MG63 (cell line): ENCODE measurements at regions not wholly inside any gene's neighbourhood (a gene's known extent, or its start where the extent isn't known, plus 50 kb on each side); places are given as distances from the start of the nearest gene placed in this dataset.

ENCODE experiments used
- DNase-seq: peaks from one replicate; pipeline ENCODE4 v3.0.0-alpha.2; 2020
- H3K27me3 ChIP-seq: fragments of 250-450 bp; sonication (Bioruptor Pico); 2 replicates; pipeline ENCODE4 v1.5.1; 2020; ENCODE audit warnings: mild to moderate bottlenecking, moderate library complexity
- H3K36me3 ChIP-seq: fragments of 250-450 bp; sonication (Bioruptor Pico); 2 replicates; pipeline ENCODE4 v1.5.1; 2020; ENCODE audit warnings: mild to moderate bottlenecking, moderate library complexity
- H3K4me3 ChIP-seq: fragments of 250-450 bp; sonication (Bioruptor Pico); 2 replicates; pipeline ENCODE4 v1.5.1; 2020; ENCODE audit warnings: mild to moderate bottlenecking, moderate library complexity
- H3K9me3 ChIP-seq: fragments of 250-450 bp; sonication (Bioruptor Pico); 2 replicates; pipeline ENCODE4 v1.5.1; 2020; ENCODE audit warnings: mild to moderate bottlenecking, moderate library complexity

- no peaks in the 10 kb centered on the region for H3K27me3 ChIP-seq
- no peak overlapping the region for H3K4me3 ChIP-seq
- H3K36me3 ChIP-seq: no peaks in the 10 kb centered on the region
- DNase-seq: no peak
- H3K9me3 ChIP-seq: no peaks in the 10 kb centered on the region
Measured at GRCh38 chr6:22821664-22822320, 252.4 kb downstream of the HDGFL1 start.

GRCh38 chr6:22825210-22825609 is 255.8 kb downstream of the HDGFL1 start:
- no peak for DNase-seq
- Histone ChIP-seq H3K36me3 (no peaks in the 10 kb centered on the region), H3K27me3 (no peaks in the 10 kb centered on the region), H3K9me3 (no peaks in the 10 kb centered on the region), H3K4me3 (no peak overlapping the region)

DNA sequence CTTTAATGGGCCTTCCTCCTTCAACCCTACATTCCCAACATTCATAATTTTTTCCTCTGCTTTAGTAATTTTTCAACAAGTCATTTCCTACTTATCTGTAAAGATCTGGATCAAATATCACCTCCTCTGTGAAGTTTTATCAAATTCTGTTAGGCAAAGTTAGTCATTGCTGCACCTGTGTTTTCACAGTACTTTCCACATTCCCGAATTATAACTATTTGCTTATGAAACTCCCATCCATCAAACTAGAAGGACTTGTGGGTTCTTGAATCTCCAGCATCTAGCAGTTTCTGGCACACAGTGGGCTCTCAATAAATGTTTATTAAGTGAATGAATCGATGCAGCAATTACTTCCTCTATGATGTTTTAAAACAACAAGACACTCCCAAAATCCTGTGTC is 257.6 kb downstream of the HDGFL1 start:
- no peak for DNase-seq
- H3K9me3 ChIP-seq: no peaks in the 10 kb centered on the region
- no peaks in the 10 kb centered on the region for H3K36me3 ChIP-seq
- no peaks in the 10 kb centered on the region for H3K27me3 ChIP-seq
- H3K4me3 ChIP-seq: no peak overlapping the region

DNA sequence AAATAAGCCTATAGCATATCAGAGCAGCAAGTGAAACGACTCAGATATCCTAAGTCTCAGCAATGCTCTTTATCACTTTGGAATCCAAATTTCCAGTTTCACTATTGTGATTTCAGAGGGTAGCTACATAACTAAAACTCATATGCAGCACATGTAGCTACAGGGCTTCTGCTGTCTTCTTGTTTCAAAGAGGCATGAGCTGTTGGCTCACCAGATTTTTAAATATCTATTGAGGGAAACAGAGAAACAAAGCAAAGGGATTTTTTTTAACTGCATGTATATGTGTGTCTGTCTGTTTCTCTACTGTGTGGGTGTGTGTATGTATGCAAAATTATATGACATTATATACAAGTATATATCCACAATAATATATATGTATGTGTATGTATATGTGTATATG is 258.4 kb downstream of the HDGFL1 start:
- no peaks in the 10 kb centered on the region for H3K36me3 ChIP-seq
- DNase-seq: no peak
- H3K4me3 ChIP-seq: no peak overlapping the region
- H3K9me3 ChIP-seq: no peaks in the 10 kb centered on the region
- H3K27me3 ChIP-seq: no peaks in the 10 kb centered on the region

GRCh38 chr6:22828179-22829062 is 259.1 kb downstream of the HDGFL1 start:
- Histone ChIP-seq H3K27me3 (no peaks in the 10 kb centered on the region), H3K9me3 (no peaks in the 10 kb centered on the region), H3K36me3 (no peaks in the 10 kb centered on the region), H3K4me3 (no peak overlapping the region)
- peak; percentile 45 for DNase-seq

DNA sequence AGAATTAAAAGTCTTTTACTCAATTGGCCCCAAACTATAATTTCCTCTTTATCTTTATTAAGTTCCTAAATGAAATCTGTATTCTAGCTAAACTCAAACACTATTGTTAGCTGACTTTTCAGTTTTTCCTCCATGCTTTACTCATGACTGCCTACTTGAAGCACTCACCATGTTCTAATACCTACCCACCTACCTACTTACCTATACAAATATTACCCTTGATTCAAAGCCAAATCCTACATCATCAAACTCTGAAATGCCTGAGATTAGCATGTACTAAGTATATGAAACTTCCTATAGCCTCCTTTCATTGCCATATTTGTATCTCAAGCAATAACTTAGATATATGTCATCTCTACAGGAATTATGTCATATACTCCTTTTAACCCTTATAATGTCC is 259.7 kb downstream of the HDGFL1 start:
- H3K36me3 ChIP-seq: no peaks in the 10 kb centered on the region
- no peak for DNase-seq
- H3K4me3 ChIP-seq: no peak overlapping the region
- H3K27me3 ChIP-seq: no peaks in the 10 kb centered on the region
- no peaks in the 10 kb centered on the region for H3K9me3 ChIP-seq

DNA sequence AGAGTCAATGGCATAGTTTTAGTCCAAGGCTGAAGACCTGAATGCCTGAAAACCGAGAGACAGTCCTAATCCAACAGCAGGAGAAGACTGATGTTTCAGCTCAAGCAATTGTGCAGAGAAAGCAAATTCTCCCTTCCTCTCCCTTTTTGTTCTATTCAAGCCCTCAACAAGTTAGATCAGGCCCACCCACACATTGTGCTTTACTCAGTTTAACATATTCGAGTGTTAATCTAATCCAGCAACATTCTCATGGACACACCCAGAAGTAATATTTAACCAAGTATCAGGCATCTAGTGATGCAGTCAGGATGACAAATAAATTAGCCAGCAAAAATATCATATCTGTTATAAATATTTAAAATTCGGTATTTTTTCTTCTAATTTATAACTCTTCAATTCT is 261.1 kb downstream of the HDGFL1 start:
- no peaks in the 10 kb centered on the region for H3K27me3 ChIP-seq
- DNase-seq: no peak
- H3K9me3 ChIP-seq: no peaks in the 10 kb centered on the region
- H3K36me3 ChIP-seq: no peaks in the 10 kb centered on the region
- no peak overlapping the region for H3K4me3 ChIP-seq

- no peak for DNase-seq
- peaks cover 1% of the 10 kb centered on the region; the same call in 1 of the 2 replicates for H3K9me3 ChIP-seq
- no peaks in the 10 kb centered on the region for H3K27me3 ChIP-seq
- no peaks in the 10 kb centered on the region for H3K36me3 ChIP-seq
- no peak overlapping the region for H3K4me3 ChIP-seq
Measured at GRCh38 chr6:22833191-22833590, 263.8 kb downstream of the HDGFL1 start.

DNA sequence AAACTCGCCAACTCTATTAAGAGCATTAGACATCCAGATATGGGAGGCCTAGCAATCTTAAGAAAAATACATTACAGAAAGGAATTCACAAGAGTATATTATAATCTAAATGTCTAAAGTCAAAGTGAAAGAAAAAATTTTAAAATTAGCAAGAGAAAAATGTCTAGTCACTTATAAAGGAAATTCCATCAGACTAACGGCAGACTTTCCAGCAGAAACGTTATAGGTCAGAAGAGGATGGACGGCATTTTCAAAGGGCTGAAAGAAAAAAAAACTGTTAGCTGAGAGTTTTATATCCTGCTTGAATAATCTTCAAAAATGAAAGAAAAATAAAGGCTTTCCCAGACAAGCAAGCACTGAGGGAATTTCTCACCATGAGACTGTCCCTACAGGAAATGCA is 269.0 kb downstream of the HDGFL1 start:
- no peaks in the 10 kb centered on the region for H3K36me3 ChIP-seq
- no peak overlapping the region for H3K4me3 ChIP-seq
- no peak for DNase-seq
- peaks cover 2% of the 10 kb centered on the region; the same call in 1 of the 2 replicates for H3K9me3 ChIP-seq
- no peaks in the 10 kb centered on the region for H3K27me3 ChIP-seq

DNA sequence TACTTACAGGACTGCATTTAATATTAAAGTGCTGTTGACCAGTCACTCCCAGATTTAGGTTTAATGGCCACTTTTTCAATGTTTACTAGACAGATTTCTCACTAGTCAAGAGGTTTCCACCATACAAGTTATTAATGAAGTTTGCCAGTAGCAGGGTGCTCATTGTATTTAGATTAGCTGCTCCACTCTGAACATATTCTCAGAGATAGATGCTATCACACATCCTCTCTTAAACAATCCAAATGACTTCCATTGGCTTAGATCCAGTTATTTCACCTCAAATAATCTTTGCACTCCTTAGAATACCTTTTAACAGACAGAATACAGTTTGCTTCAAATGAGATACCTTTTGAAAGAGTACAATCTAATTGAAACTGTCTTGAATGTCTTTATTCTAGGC is 276.1 kb downstream of the HDGFL1 start:
- DNase-seq: no peak

GRCh38 chr6:22848121-22848520 is 278.8 kb downstream of the HDGFL1 start:
- no peaks in the 10 kb centered on the region for H3K9me3 ChIP-seq
- DNase-seq: no peak
- H3K4me3 ChIP-seq: no peak overlapping the region
- H3K27me3 ChIP-seq: no peaks in the 10 kb centered on the region
- H3K36me3 ChIP-seq: no peaks in the 10 kb centered on the region

More for the DNA sequence above, 276.1 kb downstream of the HDGFL1 start:
- Histone ChIP-seq H3K9me3 (no peaks in the 10 kb centered on the region), H3K27me3 (no peaks in the 10 kb centered on the region), H3K4me3 (no peak overlapping the region), H3K36me3 (no peaks in the 10 kb centered on the region)

GRCh38 chr6:22849921-22850320 is 280.6 kb downstream of the HDGFL1 start:
- no peaks in the 10 kb centered on the region for H3K36me3 ChIP-seq
- H3K4me3 ChIP-seq: no peak overlapping the region
- DNase-seq: no peak
- no peaks in the 10 kb centered on the region for H3K27me3 ChIP-seq
- no peaks in the 10 kb centered on the region for H3K9me3 ChIP-seq

DNA sequence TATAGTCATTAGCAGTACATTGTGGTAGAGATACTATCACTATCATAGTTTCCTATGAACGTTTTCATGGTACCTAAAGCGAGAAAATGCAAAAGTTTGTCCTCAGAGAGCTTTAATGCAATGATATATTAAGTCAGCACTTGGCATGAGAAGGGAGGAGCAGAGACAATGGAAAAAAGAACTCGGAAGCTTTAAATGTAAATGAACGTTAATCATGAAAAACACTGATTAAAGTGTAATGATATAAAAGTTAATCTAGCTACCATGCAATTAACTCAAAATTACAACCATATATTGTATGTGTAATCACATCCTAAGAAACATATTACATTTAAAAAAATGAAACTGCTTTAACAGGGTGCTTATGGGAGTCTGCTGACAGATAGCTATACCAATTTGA is 282.7 kb downstream of the HDGFL1 start:
- DNase-seq: no peak
- Histone ChIP-seq H3K36me3 (no peaks in the 10 kb centered on the region), H3K27me3 (no peaks in the 10 kb centered on the region), H3K4me3 (no peak overlapping the region), H3K9me3 (no peaks in the 10 kb centered on the region)

- no peaks in the 10 kb centered on the region for H3K9me3 ChIP-seq
- H3K4me3 ChIP-seq: no peak overlapping the region
- no peaks in the 10 kb centered on the region for H3K36me3 ChIP-seq
- peak; percentile 3 for DNase-seq
- H3K27me3 ChIP-seq: no peaks in the 10 kb centered on the region
Measured at GRCh38 chr6:22873513-22874136, 304.3 kb downstream of the HDGFL1 start.

DNA sequence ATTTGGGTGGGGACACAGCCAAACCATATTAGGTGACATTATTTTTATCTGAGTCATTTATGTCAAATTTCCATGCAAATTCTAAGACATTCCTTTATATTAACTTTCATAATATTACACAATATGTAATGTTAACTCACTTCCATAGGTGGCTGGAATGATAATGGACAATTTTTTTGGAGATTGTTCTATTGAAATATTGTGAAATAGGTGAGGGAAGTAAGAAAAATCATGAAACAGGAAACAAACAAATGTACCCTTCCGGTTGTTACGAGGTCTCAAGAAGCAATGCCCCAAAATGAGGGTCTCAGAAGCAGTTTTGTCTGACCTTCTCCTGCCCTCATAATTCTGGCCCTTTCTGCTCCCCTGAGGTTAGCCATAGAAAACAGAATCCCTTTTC is 306.5 kb downstream of the HDGFL1 start:
- DNase-seq: no peak
- Histone ChIP-seq H3K4me3 (no peak overlapping the region), H3K9me3 (no peaks in the 10 kb centered on the region), H3K27me3 (no peaks in the 10 kb centered on the region), H3K36me3 (no peaks in the 10 kb centered on the region)

DNA sequence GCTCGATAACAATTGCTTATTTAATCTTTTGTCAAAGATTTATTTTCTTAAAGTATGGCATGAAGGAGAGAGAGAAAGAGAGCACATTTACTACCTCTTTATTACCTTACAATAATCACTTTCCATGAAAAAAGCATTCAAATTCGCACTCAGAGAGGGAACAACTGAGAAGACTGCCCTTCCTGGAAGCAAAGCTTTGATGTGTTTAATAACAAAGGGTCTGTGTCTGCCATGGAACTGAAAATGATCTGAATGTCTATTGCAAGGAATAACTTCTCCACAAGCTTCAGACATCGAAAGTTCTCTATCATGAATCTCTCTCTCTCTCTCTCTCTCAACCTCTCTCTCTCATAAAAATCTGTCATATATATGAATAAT is 308.9 kb downstream of the HDGFL1 start:
- DNase-seq: no peak
- H3K27me3 ChIP-seq: no peaks in the 10 kb centered on the region
- H3K4me3 ChIP-seq: no peak overlapping the region
- no peaks in the 10 kb centered on the region for H3K9me3 ChIP-seq
- H3K36me3 ChIP-seq: no peaks in the 10 kb centered on the region

GRCh38 chr6:22878706-22879105 is 309.3 kb downstream of the HDGFL1 start:
- no peaks in the 10 kb centered on the region for H3K36me3 ChIP-seq
- no peak overlapping the region for H3K4me3 ChIP-seq
- DNase-seq: no peak
- H3K9me3 ChIP-seq: no peaks in the 10 kb centered on the region
- H3K27me3 ChIP-seq: no peaks in the 10 kb centered on the region
